T-helper 22 cell (primary cell): ENCODE measurements at regions not wholly inside any gene's neighbourhood (a gene's known extent, or its start where the extent isn't known, plus 50 kb on each side); places are given as distances from the start of the nearest gene placed in this dataset.
"Not testable (repeated sequence)": the region's sequence is repeated elsewhere in the genome, so short reads cannot be mapped to it uniquely, and the experiment has no call there.

ENCODE experiments used
- DNase-seq: peaks from one replicate; pipeline ENCODE4 v3.0.0-alpha.2; 2020; ENCODE audit warnings: low read depth

- not testable (repeated sequence) for DNase-seq
Observed at GRCh38 chr17:64726025-64726424, 63.9 kb upstream of the SMURF2 start.

GRCh38 chr17:64724246-64724645, 62.1 kb upstream of the SMURF2 start:
- not testable (repeated sequence) for DNase-seq

GRCh38 chr17:64723781-64724180, 61.7 kb upstream of the SMURF2 start:
- DNase-seq, result no peak

GRCh38 chr17:64721556-64721955, 59.4 kb upstream of the SMURF2 start:
- not testable (repeated sequence) for DNase-seq

GRCh38 chr17:64720253-64720652, 58.1 kb upstream of the SMURF2 start:
- not testable (repeated sequence) for DNase-seq

GRCh38 chr17:64719517-64719916, 57.4 kb upstream of the SMURF2 start:
- not testable (repeated sequence) for DNase-seq

GRCh38 chr17:64718816-64719215, 56.7 kb upstream of the SMURF2 start:
- DNase-seq, result not testable (repeated sequence)

- DNase-seq, result no peak
Observed at GRCh38 chr17:64718058-64718457, 56.0 kb upstream of the SMURF2 start.

GRCh38 chr17:64716496-64716895, 54.4 kb upstream of the SMURF2 start:
- not testable (repeated sequence) for DNase-seq

GRCh38 chr17:64713786-64714185, 51.7 kb upstream of the SMURF2 start:
- DNase-seq, result not testable (repeated sequence)

- peak; percentile 34 for DNase-seq
Observed at GRCh38 chr17:64712557-64713351, 50.6 kb upstream of the SMURF2 start.
